ENCODE measurements at regions not wholly inside any gene's neighbourhood (a gene's known extent, or its start where the extent isn't known, plus 50 kb on each side); places are given as distances from the start of the nearest gene placed in this dataset.

DNA sequence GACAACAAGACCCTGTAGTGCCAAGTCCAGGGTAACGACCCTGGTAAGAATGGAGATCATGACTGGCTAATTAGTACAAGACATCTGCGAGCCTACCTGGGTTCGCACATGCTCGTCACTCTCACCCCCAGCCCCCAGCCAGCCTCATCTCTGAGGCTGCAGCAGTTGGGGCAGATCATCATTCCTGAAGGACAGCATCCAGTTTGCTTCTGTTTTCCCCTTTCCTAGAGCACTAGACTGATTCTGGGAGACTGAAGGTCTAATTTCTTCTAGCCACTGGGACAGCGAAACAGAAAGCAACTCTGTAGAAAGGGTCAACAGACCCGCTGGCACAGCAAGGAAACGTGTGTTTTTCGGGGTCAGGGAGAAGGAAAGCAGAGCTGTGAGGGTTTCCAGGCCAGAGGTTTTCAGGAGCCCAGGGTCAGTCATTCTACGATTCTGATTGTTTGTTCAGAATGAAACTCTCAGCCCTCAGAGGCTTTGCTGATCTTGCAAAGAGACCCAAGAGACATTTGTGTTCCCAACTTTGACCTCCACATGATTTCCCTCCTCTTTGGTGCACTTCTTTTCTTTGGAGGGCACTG is 343.1 kb upstream of the NOCT start:
- no peak overlapping the region for H2AFZ ChIP-seq (ENCODE audit: low read depth, low read length)

More for the DNA sequence above, 343.1 kb upstream of the NOCT start:
- BruUV-seq (replicated peaks): no TSS peak
- intact Hi-C loops (cut with micrococcal nuclease): no loop called here
- Histone ChIP-seq H3K4me1 (ENCODE audit: control insufficient read depth, extremely low read depth, insufficient read depth, low read length) (no peaks in the 10 kb centered on the region), H4K20me1 (replicated peaks; ENCODE audit: control insufficient read depth, extremely low read depth, insufficient read depth, low read length) (no peaks in the 10 kb centered on the region), H3K9ac (replicated peaks; ENCODE audit: extremely low read depth, insufficient read depth, low read length) (no peak overlapping the region), H3K27me3 (ENCODE audit: control insufficient read depth in 2 of 2, insufficient read depth in 2 of 2, low read length in 2 of 2) (peaks cover 2 to 22% of the 10 kb centered on the region in 2 experiments), H3K9me3 (replicated peaks; ENCODE audit: control insufficient read depth, insufficient read depth, low read length) (no peaks in the 10 kb centered on the region), H3K36me3 (ENCODE audit: control insufficient read depth in 2 of 2, extremely low read depth in 1 of 2, insufficient read depth in 2 of 2, low read length in 2 of 2) (no peaks in the 10 kb centered on the region), H3K27ac (ENCODE audit: insufficient read depth, low read depth, low read length) (no peak overlapping the region), H3K4me3 (replicated peaks in 1 of 3; ENCODE audit: insufficient read depth in 1 of 3, low read depth in 1 of 3, low read length in 3 of 3) (no peak overlapping the region), H3K79me2 (ENCODE audit: control insufficient read depth, insufficient read depth, low read length) (no peaks in the 10 kb centered on the region), H3K4me2 (ENCODE audit: insufficient read depth, low read length) (no peak overlapping the region), H3K9me1 (replicated peaks; ENCODE audit: control insufficient read depth, extremely low read depth, insufficient read depth, low read length) (no peaks in the 10 kb centered on the region)
- POLR2A ChIA-PET: no interaction called here
- dilution Hi-C loops (cut with MboI; ENCODE audit: extremely low pct_ligation_motif_present, low sequenced_read_pairs): no loop called here
- DNase-seq (ENCODE audit: low read depth, low spot score) (no peak), FAIRE-seq (no peak)
- CTCF ChIA-PET: interaction anchor here (1.5 to 2.0 kb wide), 2 partner anchors 8 to 199 kb away, joined by 4 to 7 read pairs; no protein-coding TSS in a partner anchor
- TF ChIP-seq, protein P1, sequence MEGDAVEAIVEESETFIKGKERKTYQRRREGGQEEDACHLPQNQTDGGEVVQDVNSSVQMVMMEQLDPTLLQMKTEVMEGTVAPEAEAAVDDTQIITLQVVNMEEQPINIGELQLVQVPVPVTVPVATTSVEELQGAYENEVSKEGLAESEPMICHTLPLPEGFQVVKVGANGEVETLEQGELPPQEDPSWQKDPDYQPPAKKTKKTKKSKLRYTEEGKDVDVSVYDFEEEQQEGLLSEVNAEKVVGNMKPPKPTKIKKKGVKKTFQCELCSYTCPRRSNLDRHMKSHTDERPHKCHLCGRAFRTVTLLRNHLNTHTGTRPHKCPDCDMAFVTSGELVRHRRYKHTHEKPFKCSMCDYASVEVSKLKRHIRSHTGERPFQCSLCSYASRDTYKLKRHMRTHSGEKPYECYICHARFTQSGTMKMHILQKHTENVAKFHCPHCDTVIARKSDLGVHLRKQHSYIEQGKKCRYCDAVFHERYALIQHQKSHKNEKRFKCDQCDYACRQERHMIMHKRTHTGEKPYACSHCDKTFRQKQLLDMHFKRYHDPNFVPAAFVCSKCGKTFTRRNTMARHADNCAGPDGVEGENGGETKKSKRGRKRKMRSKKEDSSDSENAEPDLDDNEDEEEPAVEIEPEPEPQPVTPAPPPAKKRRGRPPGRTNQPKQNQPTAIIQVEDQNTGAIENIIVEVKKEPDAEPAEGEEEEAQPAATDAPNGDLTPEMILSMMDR (IDR thresholded peaks at IDR 0.05; ENCODE audit: extremely low read depth in 1 of 2, insufficient read depth in 1 of 2, low read depth in 1 of 2, low read length in 2 of 2): no peak
- TF ChIP-seq POLR2A (IDR thresholded peaks at IDR 0.05; ENCODE audit: low read depth, low read length): no peak
- no peak for TF ChIP-seq POLR2AphosphoS5 (IDR thresholded peaks at IDR 0.05; ENCODE audit: insufficient read depth, low read depth, low read length)
- TF ChIP-seq FOS (IDR thresholded peaks at IDR 0.05; ENCODE audit: borderline replicate concordance, insufficient read depth, low read length): no peak
- TF ChIP-seq MYC (IDR thresholded peaks at IDR 0.05; ENCODE audit: low read depth, low read length): no peak
- TF ChIP-seq EZH2 (IDR thresholded peaks at IDR 0.05; ENCODE audit: borderline replicate concordance, low read depth, low read length, severe bottlenecking): no peak
- TF ChIP-seq, protein P2, sequence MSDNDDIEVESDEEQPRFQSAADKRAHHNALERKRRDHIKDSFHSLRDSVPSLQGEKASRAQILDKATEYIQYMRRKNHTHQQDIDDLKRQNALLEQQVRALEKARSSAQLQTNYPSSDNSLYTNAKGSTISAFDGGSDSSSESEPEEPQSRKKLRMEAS (IDR thresholded peaks at IDR 0.05; ENCODE audit: insufficient read depth, insufficient read length): no peak
- no peak for TF ChIP-seq JUN (IDR thresholded peaks at IDR 0.05; ENCODE audit: borderline replicate concordance, insufficient read depth, insufficient read length, low read depth)
- TF ChIP-seq GATA2 (IDR thresholded peaks at IDR 0.05; ENCODE audit: insufficient read depth, insufficient read length, low read depth, low read length): no peak
